LHCN-M2 (cell line): ENCODE measurements at regions not wholly inside any gene's neighbourhood (a gene's known extent, or its start where the extent isn't known, plus 50 kb on each side); places are given as distances from the start of the nearest gene placed in this dataset.

Experiments
- DNase-seq: peaks from one replicate; pipeline ENCODE4 v3.0.0-alpha.2; 2012; ENCODE audit warnings: low read depth

DNA sequence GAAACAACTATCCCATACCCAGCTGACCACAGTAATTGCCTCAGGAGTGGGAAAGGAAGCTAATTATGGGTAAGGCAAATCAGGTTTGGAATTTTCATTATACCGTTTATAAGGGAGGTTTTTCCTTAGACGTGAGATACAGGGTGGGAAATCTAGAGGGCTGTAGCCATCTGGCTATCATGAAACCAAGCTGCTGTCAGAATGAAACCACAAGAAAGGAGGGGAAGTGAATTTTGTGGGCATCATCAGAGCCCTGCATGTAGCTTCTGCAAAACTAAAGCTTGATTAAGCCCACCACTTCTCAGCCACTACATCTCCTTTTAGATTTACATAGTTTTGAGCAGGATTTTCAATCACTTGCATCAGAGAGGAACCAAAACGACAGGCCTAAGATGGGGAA is 893.5 kb downstream of the TUSC7 start:
- no peak for DNase-seq

DNA sequence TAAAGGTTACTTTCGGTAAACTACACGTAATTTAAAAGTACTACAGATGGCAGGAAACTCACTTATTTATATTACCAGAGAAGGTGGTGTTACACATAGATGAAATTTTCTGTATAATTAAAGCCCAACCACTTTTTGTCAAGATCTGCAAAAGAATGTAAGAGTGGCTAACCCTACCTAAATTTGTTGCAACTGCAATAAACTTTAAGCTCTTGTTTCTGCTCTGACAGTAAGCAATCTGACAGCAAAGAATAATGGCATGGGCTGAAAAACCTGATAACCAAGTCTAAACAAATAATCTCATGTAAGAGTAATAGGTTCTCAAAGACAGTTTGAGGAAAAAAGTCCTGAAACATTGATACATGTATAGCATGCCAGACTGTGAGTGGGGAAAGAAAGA is 897.3 kb downstream of the TUSC7 start:
- DNase-seq, result no peak

- no peak for DNase-seq
Observed at GRCh38 chr3:117609330-117609729, 899.8 kb downstream of the TUSC7 start.

DNA sequence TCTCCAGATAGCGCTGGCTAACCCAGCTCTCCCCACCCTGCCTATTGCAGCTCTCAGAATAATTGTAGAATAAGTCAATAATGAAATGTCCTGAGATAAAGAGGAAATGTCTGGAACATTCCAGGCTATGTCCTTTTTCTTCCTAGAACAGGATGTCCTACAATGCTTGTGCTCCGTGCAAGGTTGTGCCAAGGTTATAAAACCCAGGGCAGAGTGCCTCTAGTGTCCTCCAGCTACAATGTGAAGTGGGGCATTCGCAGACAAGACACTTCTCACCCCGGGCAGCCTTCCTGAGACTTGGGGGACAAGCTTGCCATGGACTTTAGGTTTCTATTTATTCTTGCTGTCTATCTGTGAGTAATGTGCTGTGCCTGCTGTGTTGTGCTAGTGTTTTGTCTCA is 900.6 kb downstream of the TUSC7 start:
- no peak for DNase-seq

DNA sequence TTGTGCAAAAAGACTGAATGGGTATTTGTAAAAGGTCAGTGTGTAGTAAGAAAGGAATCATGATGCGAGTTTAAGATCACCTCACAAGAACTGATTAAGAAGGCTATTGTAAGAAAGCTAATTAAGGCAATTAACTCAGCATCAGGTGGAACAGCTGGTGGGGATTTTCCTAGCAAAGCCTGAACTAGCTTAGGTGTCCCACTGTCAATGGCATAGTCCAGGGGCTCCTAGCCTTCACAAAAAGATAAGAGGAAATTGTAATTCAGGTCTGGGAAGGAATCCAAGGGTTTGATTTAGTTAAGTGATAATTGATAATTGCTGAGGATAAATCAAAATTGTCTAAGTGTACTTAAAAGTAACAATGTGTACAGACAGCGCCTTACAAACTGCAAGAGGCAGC is 901.6 kb downstream of the TUSC7 start:
- no peak for DNase-seq

DNA sequence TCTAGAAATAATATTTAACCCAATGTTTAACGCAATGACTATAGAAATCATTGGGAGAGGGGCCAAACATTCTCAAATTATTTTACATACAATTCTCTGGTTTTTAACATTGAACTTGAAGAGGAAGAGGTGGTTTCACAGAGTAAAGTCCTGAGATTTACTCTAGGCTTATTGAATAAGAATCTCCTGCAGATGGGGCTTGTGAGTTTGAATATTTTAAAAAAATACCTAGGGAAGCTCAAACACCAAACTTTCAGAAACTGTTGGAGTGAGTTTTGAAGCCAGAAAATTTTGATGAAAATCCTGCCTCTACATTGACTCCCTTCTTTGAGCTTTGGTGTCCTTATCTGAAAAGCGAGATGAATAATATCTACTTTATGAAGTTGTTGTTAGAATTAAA is 906.6 kb downstream of the TUSC7 start:
- peak; percentile 4 for DNase-seq

DNA sequence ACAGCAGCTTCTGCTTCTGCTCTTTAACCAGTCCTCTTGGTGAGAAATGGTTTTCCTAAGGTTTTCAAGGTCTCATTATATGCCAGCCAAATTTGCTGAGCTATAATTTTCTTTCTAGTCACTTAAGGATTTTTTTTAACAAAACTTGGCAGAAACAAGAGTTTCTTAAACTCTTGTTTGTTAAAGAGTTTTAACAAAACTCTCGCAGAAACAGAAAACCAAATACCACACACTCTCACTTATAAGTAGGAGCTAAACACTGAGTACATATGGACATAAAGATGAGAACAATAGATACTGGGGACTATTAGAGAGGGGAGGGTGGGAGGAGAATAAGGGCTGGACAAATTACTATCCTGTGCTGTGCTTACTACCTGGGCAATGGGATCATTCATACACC is 908.3 kb downstream of the TUSC7 start:
- no peak for DNase-seq

DNA sequence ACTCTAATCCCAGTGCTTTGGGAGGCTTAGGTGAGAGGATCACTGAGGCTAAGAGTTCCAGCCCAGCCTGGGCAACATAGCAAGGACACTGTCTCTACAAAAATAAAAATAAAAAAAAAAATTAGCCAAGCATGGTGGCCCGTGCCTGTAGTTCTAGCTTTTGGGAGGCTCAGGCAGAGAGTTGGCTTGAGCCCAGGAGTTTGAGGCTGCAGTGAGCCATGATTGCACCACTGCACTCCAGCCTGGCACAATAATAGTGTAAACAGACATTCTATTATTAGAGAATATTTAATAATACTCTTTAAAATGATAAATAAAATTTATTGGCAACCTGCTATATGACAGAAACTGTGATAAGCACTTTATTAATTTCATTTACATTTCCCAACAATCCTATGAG is 908.9 kb downstream of the TUSC7 start:
- DNase-seq, result no peak

DNA sequence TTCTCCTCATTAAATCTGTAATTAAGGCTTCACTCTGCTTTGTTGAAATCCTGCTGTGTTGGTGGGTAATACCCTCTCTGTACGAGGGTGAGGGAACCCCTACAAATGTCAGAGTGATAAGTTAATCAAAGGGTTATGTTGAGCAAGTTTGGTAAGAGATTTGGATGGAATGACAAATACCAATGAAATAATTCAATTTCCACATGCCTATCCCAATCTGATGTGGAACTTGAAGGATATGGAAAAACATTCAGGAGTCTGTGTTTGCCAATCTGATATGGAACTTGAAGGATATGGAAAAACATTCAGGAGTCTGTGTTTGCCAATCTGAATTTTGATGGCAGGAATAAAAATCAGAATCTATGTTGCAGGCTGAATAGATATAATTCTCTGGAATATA is 910.2 kb downstream of the TUSC7 start:
- DNase-seq, result no peak

GRCh38 chr3:117622171-117622841 is 912.7 kb downstream of the TUSC7 start:
- peak; percentile 85 for DNase-seq

DNA sequence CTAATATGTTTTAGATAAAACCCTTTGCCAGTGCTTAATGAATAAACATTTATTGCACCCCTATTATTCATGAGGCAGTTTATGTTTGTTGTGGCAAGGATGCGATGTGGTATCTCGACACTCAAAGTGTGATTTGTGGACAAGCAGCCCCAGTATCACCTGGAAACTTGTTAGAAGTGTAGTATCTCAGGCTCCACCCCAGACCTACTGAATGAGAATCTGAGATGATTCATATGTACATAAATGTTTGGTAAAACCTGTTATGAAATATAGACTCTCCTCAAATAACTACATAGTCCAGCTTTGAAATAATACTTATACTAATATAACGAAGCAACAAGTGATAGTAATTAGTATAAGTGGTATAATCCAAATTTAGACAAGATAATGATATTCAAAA is 914.8 kb downstream of the TUSC7 start:
- DNase-seq, result no peak

DNA sequence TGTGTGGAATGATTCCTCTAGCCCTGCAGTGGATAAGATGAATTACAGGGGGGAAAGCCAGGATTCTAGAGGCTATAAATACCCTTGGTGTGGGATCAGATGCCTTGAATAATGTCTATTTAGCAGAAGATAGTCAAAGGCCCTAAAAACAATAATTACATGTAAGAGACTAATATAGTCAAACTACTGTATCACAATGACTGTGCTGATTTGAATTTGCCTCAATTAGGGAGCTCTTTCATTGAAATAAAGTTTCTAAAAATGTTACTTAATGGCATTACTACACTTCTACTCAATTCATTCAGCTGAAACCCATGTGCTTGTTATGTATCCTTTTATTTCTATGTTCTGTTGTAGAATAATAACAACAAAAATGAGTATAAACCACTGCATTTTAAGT is 915.6 kb downstream of the TUSC7 start:
- DNase-seq, result no peak

- no peak for DNase-seq
Observed at GRCh38 chr3:117626577-117626976, 917.0 kb downstream of the TUSC7 start.

DNA sequence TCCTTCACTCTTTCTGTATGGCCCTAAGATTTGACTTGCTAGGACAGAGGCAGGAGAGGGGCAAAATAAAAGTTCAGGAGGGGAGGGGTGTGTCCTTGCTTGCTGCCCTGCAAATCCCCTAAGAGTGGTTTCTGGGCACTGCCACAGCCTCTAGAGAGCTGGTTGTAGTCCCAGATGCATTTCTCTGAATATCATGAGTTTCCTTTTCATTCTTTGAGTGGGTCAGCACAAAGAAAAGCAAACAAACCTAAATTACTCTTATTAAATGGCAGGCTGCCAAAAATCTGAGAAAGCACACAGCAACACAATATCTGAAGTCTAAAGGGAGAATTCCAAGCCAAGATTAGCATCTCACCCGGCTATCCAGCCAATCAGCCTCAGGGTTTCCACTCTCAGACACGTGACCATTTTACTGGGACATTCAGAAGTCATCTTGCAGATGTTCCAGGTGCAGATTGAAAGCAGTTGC is 919.3 kb downstream of the TUSC7 start:
- peak; percentile 72 for DNase-seq

- DNase-seq, result no peak
Observed at GRCh38 chr3:117629505-117629904, 919.9 kb downstream of the TUSC7 start.

DNA sequence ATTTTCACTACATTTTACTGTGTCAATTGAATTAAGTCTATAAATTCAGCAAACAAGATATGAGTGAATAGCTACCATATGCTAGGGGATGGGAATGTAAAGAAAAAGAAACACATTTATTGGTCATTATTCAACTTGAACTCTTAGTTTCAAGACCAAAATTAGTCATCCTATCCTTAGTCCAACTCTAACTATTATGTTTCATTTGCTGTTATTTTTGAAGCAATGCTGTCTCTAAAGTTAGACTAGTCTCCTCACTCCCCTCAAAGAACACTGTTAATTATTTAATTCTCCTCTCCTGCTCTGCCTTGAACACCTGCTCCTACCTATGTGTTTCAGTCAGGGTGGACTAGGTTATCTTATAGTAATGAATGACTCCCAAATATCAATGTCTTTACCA is 920.9 kb downstream of the TUSC7 start:
- no peak for DNase-seq

- DNase-seq, result peak; percentile 35
Observed at GRCh38 chr3:117630885-117631284, 921.3 kb downstream of the TUSC7 start.

DNA sequence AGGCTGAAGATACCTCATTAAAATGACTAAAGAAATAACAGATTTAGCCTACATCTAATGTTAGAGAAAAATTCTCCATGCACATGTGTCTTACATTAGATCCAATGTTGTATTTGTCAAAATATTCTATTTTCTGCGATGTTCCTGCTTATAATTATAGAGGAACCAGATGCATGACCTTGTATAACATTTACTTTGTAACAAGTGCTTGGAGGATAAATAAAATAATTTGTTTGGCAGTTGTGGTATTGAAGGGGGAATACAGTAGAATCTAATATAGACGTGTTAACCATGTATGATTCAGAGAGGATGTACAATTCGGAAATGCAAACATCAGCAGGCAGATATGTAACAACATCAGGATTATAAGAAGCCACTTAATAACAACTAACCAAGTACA is 922.2 kb downstream of the TUSC7 start:
- no peak for DNase-seq

DNA sequence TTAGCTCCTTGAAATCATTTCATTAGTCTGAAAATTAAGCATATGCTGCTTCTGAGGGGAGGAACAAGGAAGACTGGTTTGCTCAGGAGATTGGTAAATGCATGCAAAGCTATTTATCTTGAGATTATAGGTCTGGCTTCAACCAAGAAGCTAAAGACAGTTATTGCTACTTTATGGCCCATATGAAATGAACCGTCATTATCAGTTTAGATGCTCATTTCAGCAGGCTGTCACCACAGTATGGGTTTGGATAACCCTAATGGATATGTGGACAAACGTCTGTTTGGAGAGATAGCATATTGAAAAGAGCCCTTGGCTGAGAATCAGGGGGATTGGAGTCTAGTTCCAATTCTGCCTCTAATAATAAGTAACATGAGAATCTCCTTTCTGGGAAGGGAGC is 922.6 kb downstream of the TUSC7 start:
- DNase-seq, result no peak

- DNase-seq, result no peak
Observed at GRCh38 chr3:117633207-117633606, 923.6 kb downstream of the TUSC7 start.

DNA sequence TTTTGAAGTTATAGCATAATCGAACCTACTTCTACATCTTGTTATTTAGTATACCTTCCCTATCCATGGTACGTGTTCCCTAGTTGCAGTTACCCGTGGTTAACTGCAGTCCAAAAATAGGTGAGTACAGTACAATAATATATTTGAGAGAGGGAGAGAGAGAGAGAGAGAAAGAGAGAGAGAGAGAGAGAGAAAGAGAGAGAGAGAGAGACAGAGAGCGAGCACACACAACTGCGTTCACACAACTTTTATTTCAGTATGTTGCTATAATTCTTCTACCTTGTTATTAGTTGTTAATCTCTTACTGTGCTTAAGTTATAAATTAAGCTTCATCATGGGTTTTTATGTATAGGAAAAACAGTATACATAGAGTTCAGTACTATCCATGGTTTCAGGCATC is 928.1 kb downstream of the TUSC7 start:
- DNase-seq, result no peak

- no peak for DNase-seq
Observed at GRCh38 chr3:117644203-117644602, 934.6 kb downstream of the TUSC7 start.

- peak; percentile 46 for DNase-seq
Observed at GRCh38 chr3:117645561-117646242, 936.1 kb downstream of the TUSC7 start.

- DNase-seq, result no peak
Observed at GRCh38 chr3:117647435-117647834, 937.9 kb downstream of the TUSC7 start.
